HG02885 (cell line): ENCODE measurements at regions not wholly inside any gene's neighbourhood (a gene's known extent, or its start where the extent isn't known, plus 50 kb on each side); places are given as distances from the start of the nearest gene placed in this dataset.

ENCODE experiments used
- ATAC-seq: cut with Tn5 transposase; IDR thresholded peaks from one replicate; pipeline ENCODE4 v1.9.1; 2021; ENCODE audit warnings: mild to moderate bottlenecking; ENCODE audit not compliant: unreplicated experiment, poor library complexity

GRCh38 chr2:88296247-88296646 is 126.1 kb downstream of the THNSL2 start:
- ATAC-seq = no peak

GRCh38 chr2:88283886-88284592 is 113.9 kb downstream of the THNSL2 start:
- ATAC-seq = no peak

GRCh38 chr2:88281302-88282217 is 111.4 kb downstream of the THNSL2 start:
- no peak for ATAC-seq

GRCh38 chr2:88269836-88270235 is 99.7 kb downstream of the THNSL2 start:
- ATAC-seq = no peak

- ATAC-seq = peak; percentile 75
Observed at GRCh38 chr2:88265352-88266303, 95.5 kb downstream of the THNSL2 start.

GRCh38 chr2:88263861-88264260 is 93.7 kb downstream of the THNSL2 start:
- no peak for ATAC-seq

GRCh38 chr2:88261725-88262124 is 91.6 kb downstream of the THNSL2 start:
- ATAC-seq = no peak

GRCh38 chr2:88258208-88258607 is 88.1 kb downstream of the THNSL2 start:
- ATAC-seq = no peak

- no peak for ATAC-seq
Observed at GRCh38 chr2:88254437-88255091, 84.4 kb downstream of the THNSL2 start.

GRCh38 chr2:88253997-88254396 is 83.9 kb downstream of the THNSL2 start:
- ATAC-seq = no peak

GRCh38 chr2:88253375-88253774 is 83.2 kb downstream of the THNSL2 start:
- no peak for ATAC-seq

GRCh38 chr2:88252646-88253045 is 82.5 kb downstream of the THNSL2 start:
- ATAC-seq = no peak

- no peak for ATAC-seq
Observed at GRCh38 chr2:88252111-88252510, 82.0 kb downstream of the THNSL2 start.

GRCh38 chr2:88250404-88250803 is 80.3 kb downstream of the THNSL2 start:
- ATAC-seq = no peak

- no peak for ATAC-seq
Observed at GRCh38 chr2:88248280-88248828, 78.2 kb downstream of the THNSL2 start.

GRCh38 chr2:88247531-88247930 is 77.4 kb downstream of the THNSL2 start:
- no peak for ATAC-seq

GRCh38 chr2:88245109-88245508 is 75.0 kb downstream of the THNSL2 start:
- no peak for ATAC-seq

GRCh38 chr2:88239781-88240180 is 69.6 kb downstream of the THNSL2 start:
- ATAC-seq = peak; percentile 95

GRCh38 chr2:88236666-88237065 is 66.5 kb downstream of the THNSL2 start:
- no peak for ATAC-seq
